ENCODE measurements at regions not wholly inside any gene's neighbourhood (a gene's known extent, or its start where the extent isn't known, plus 50 kb on each side); places are given as distances from the start of the nearest gene placed in this dataset.

- H3K4me3 ChIP-seq = no peak overlapping the region
- 77% methylated on average over 1 of the region's 1 CpG for WGBS
- no peaks in the 10 kb centered on the region for H3K27me3 ChIP-seq
- intact Hi-C loops (cut with DNase I) = no loop called here
- no peaks in the 10 kb centered on the region for H3K9me3 ChIP-seq
- peaks cover 0 to 8% (median 0%) of the 10 kb centered on the region in 4 donors for H3K4me1 ChIP-seq
- no peak for DNase-seq (ENCODE audit: extremely low spot score)
- no peak for TF ChIP-seq POLR2A (IDR thresholded peaks at IDR 0.05; ENCODE audit: low read depth)
- no peak for TF ChIP-seq CTCF (IDR thresholded peaks at IDR 0.05)
- TF ChIP-seq POLR2AphosphoS5 (IDR thresholded peaks at IDR 0.05) = no peak
- no peak for TF ChIP-seq EP300 (IDR thresholded peaks at IDR 0.05)
- H3K27ac ChIP-seq (replicated peaks in 1 of 4) = no peak overlapping the region
- no peaks in the 10 kb centered on the region for H3K36me3 ChIP-seq
Observed at GRCh38 chr18:42619771-42620170, 495.7 kb downstream of the RIT2 start.

- no peak for DNase-seq (ENCODE audit: extremely low spot score)
- Histone ChIP-seq H3K4me3 (no peak overlapping the region), H3K27ac (replicated peaks in 1 of 4) (no peak overlapping the region), H3K36me3 (no peaks in the 10 kb centered on the region), H3K9me3 (no peaks in the 10 kb centered on the region), H3K4me1 (no peaks in the 10 kb centered on the region), H3K27me3 (no peaks in the 10 kb centered on the region)
- 73% methylated on average over 2 of the region's 2 CpGs for WGBS
- no peak for TF ChIP-seq CTCF (IDR thresholded peaks at IDR 0.05)
- TF ChIP-seq POLR2AphosphoS5 (IDR thresholded peaks at IDR 0.05) = no peak
- TF ChIP-seq POLR2A (IDR thresholded peaks at IDR 0.05; ENCODE audit: low read depth) = no peak
- no peak for TF ChIP-seq EP300 (IDR thresholded peaks at IDR 0.05)
- intact Hi-C loops (cut with DNase I) = no loop called here
Observed at GRCh38 chr18:42620657-42621056, 494.8 kb downstream of the RIT2 start.

GRCh38 chr18:42623935-42624334 lies 491.6 kb downstream of the RIT2 start:
- H3K27me3 ChIP-seq = no peaks in the 10 kb centered on the region
- no peak for DNase-seq (ENCODE audit: extremely low spot score)
- no peak overlapping the region for H3K27ac ChIP-seq (replicated peaks in 1 of 4)
- intact Hi-C loops (cut with DNase I) = no loop called here
- H3K36me3 ChIP-seq = no peaks in the 10 kb centered on the region
- no peak overlapping the region for H3K4me3 ChIP-seq
- WGBS = 98% methylated on average over 4 of the region's 4 CpGs
- H3K9me3 ChIP-seq = no peaks in the 10 kb centered on the region
- TF ChIP-seq POLR2AphosphoS5 (IDR thresholded peaks at IDR 0.05) (no peak), EP300 (IDR thresholded peaks at IDR 0.05) (no peak), CTCF (IDR thresholded peaks at IDR 0.05) (no peak), POLR2A (IDR thresholded peaks at IDR 0.05; ENCODE audit: low read depth) (no peak)
- no peaks in the 10 kb centered on the region for H3K4me1 ChIP-seq

- Histone ChIP-seq H3K9me3 (no peaks in the 10 kb centered on the region), H3K27ac (replicated peaks in 1 of 4) (no peak overlapping the region), H3K4me3 (no peak overlapping the region), H3K36me3 (no peaks in the 10 kb centered on the region), H3K27me3 (no peaks in the 10 kb centered on the region), H3K4me1 (no peaks in the 10 kb centered on the region)
- DNase-seq (ENCODE audit: extremely low spot score) = no peak
- WGBS = 50% methylated on average over 1 of the region's 1 CpG
- TF ChIP-seq POLR2AphosphoS5 (IDR thresholded peaks at IDR 0.05) (no peak), CTCF (IDR thresholded peaks at IDR 0.05) (no peak), POLR2A (IDR thresholded peaks at IDR 0.05; ENCODE audit: low read depth) (no peak), EP300 (IDR thresholded peaks at IDR 0.05) (no peak)
- intact Hi-C loops (cut with DNase I) = no loop called here
Observed at GRCh38 chr18:42632801-42633200, 482.7 kb downstream of the RIT2 start.

- WGBS = 46% methylated on average over 3 of the region's 3 CpGs
- Histone ChIP-seq H3K4me3 (no peak overlapping the region), H3K4me1 (no peaks in the 10 kb centered on the region), H3K27ac (replicated peaks in 1 of 4) (no peak overlapping the region), H3K27me3 (no peaks in the 10 kb centered on the region), H3K9me3 (no peaks in the 10 kb centered on the region), H3K36me3 (no peaks in the 10 kb centered on the region)
- no peak for DNase-seq (ENCODE audit: extremely low spot score)
- intact Hi-C loops (cut with DNase I) = no loop called here
- TF ChIP-seq POLR2A (IDR thresholded peaks at IDR 0.05; ENCODE audit: low read depth) (no peak), POLR2AphosphoS5 (IDR thresholded peaks at IDR 0.05) (no peak), CTCF (IDR thresholded peaks at IDR 0.05) (no peak), EP300 (IDR thresholded peaks at IDR 0.05) (no peak)
Observed at GRCh38 chr18:42635378-42636048, 480.0 kb downstream of the RIT2 start.
